Esophagus squamous epithelium (tissue), 5 donors: ENCODE measurements at regions not wholly inside any gene's neighbourhood (a gene's known extent, or its start where the extent isn't known, plus 50 kb on each side); places are given as distances from the start of the nearest gene placed in this dataset.

Experiments used
- DNase-seq: peaks from one replicate; lab custom pipeline; 2025; lab: John Stamatoyannopoulos, UW
- H3K27ac ChIP-seq, 4 donors: fragments of 200-600 bp; sonication (generic); one replicate each; pipeline ENCODE4 v1.5.1; 2016 to 2019; ENCODE audit warnings: mild to moderate bottlenecking in 1 of 4
- H3K27me3 ChIP-seq, 4 donors: fragments of 200-600 bp; sonication (generic); 1 replicate in 3 of 4; 2 replicates in 1 of 4; pipeline versions ENCODE4 v1.5.1 to v1.6.0; 2017 to 2021; ENCODE audit warnings: antibody characterized with exemption in 1 of 4
- H3K36me3 ChIP-seq, 3 donors: fragments of 200-600 bp; sonication (generic); one replicate each; pipeline ENCODE4 v1.5.1; 2016 to 2019
- H3K4me1 ChIP-seq, 3 donors: fragments of 200-600 bp; sonication (generic); one replicate each; pipeline ENCODE4 v1.5.1; 2017 to 2019
- H3K4me3 ChIP-seq, 4 donors: fragments of 200-600 bp; sonication (generic); 1 replicate in 3 of 4; 2 replicates in 1 of 4; pipeline ENCODE4 v1.5.1; 2016 to 2019; ENCODE audit warnings: mild to moderate bottlenecking in 2 of 4, moderate library complexity in 1 of 4
- H3K9me3 ChIP-seq, 3 donors: fragments of 200-600 bp; sonication (generic); one replicate each; pipeline ENCODE4 v1.5.1; 2016 to 2019
- POLR2A ChIP-seq, 4 donors: fragments of 450-650 bp; IDR thresholded peaks; one replicate each; pipeline ENCODE4 v1.6.1; 2017; ENCODE audit warnings: antibody characterized with exemption in 4 of 4, mild to moderate bottlenecking in 4 of 4, moderate library complexity in 3 of 4
- whole genome bisulfite sequencing, 2 donors: methylation state at CpG; one replicate each; pipeline ENCODE4 v1.1.5; 2018; 5-methylcytosine and 5-hydroxymethylcytosine counted together
- intact Hi-C: fragments of 100-400 bp; cut with DNase I; formaldehyde crosslinking; loops from one replicate; pipeline ENCODE4 v1.15.0; 2022
- TF ChIP-seq, protein P1 (sequence below), 6 experiments: fragments of 450-650 bp in 4 of 6; fragments of 200-600 bp in 2 of 6; sonication (generic) in 2 of 6; IDR thresholded peaks; one replicate each; pipeline ENCODE4 v1.5.1; 2016 to 2019; ENCODE audit warnings: antibody characterized with exemption in 6 of 6, mild to moderate bottlenecking in 4 of 6, moderate library complexity in 4 of 6
- donor health status: DM: yes; HTN: yes; CAD: no.

- Histone ChIP-seq H3K36me3 (no peaks in the 10 kb centered on the region), H3K27me3 (no peaks in the 10 kb centered on the region), H3K4me1 (peaks cover 0 to 20% (median 0%) of the 10 kb centered on the region in 3 donors), H3K27ac (no peak overlapping the region), H3K9me3 (peaks cover 0 to 9% (median 0%) of the 10 kb centered on the region in 3 donors), H3K4me3 (no peak overlapping the region)
- no peak for DNase-seq
- intact Hi-C loops: no loop called here
- TF ChIP-seq POLR2A (IDR thresholded peaks at IDR 0.05): no peak
- TF ChIP-seq, protein P1, sequence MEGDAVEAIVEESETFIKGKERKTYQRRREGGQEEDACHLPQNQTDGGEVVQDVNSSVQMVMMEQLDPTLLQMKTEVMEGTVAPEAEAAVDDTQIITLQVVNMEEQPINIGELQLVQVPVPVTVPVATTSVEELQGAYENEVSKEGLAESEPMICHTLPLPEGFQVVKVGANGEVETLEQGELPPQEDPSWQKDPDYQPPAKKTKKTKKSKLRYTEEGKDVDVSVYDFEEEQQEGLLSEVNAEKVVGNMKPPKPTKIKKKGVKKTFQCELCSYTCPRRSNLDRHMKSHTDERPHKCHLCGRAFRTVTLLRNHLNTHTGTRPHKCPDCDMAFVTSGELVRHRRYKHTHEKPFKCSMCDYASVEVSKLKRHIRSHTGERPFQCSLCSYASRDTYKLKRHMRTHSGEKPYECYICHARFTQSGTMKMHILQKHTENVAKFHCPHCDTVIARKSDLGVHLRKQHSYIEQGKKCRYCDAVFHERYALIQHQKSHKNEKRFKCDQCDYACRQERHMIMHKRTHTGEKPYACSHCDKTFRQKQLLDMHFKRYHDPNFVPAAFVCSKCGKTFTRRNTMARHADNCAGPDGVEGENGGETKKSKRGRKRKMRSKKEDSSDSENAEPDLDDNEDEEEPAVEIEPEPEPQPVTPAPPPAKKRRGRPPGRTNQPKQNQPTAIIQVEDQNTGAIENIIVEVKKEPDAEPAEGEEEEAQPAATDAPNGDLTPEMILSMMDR (IDR thresholded peaks at IDR 0.05): no peak
- WGBS, 2 donors: 38 to 60% methylated on average over 4 of the region's 4 CpGs
Observed at GRCh38 chr5:61916621-61917620, 389.1 kb upstream of the KIF2A start.

DNA sequence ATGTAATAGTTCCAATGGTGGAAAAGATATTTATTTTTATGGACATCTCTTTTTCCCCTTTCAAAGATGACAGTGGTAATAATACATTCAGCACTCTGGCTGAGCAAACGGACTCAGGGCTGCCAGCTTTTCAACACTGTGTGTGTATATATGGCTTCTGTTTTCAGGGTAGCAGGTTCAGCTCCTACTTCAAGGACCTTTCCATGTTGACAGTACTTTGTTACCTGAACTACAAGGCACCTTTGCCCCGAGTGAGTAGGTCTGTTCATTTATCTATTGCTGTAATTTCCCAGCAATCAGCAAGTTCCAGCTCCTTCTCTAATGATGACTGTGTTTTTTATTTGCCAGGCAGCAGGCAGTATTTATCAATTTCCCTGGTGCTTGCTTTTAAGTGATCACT lies 387.4 kb upstream of the KIF2A start:
- no peak overlapping the region for H3K27ac ChIP-seq
- peaks cover 0 to 20% (median 0%) of the 10 kb centered on the region in 3 donors for H3K4me1 ChIP-seq
- H3K9me3 ChIP-seq: no peaks in the 10 kb centered on the region
- WGBS, 2 donors: 51 to 54% methylated on average over 2 of the region's 2 CpGs
- no peaks in the 10 kb centered on the region for H3K36me3 ChIP-seq
- TF ChIP-seq, protein P1 (IDR thresholded peaks at IDR 0.05): no peak
- no peak for TF ChIP-seq POLR2A (IDR thresholded peaks at IDR 0.05)
- intact Hi-C loops: no loop called here
- peaks cover 0 to 5% (median 0%) of the 10 kb centered on the region in 4 donors for H3K27me3 ChIP-seq
- no peak for DNase-seq
- no peak overlapping the region for H3K4me3 ChIP-seq

- DNase-seq: no peak
- Histone ChIP-seq H3K27me3 (peaks cover 0 to 5% (median 0%) of the 10 kb centered on the region in 4 donors), H3K4me1 (peaks cover 0 to 20% (median 0%) of the 10 kb centered on the region in 3 donors), H3K4me3 (no peak overlapping the region), H3K27ac (no peak overlapping the region), H3K36me3 (no peaks in the 10 kb centered on the region), H3K9me3 (no peaks in the 10 kb centered on the region)
- WGBS, 2 donors: 40 to 42% methylated on average over 6 of the region's 6 CpGs
- TF ChIP-seq POLR2A (IDR thresholded peaks at IDR 0.05): no peak
- TF ChIP-seq, protein P1 (IDR thresholded peaks at IDR 0.05): no peak
- intact Hi-C loops: no loop called here
Observed at GRCh38 chr5:61919920-61920319, 386.1 kb upstream of the KIF2A start.

DNA sequence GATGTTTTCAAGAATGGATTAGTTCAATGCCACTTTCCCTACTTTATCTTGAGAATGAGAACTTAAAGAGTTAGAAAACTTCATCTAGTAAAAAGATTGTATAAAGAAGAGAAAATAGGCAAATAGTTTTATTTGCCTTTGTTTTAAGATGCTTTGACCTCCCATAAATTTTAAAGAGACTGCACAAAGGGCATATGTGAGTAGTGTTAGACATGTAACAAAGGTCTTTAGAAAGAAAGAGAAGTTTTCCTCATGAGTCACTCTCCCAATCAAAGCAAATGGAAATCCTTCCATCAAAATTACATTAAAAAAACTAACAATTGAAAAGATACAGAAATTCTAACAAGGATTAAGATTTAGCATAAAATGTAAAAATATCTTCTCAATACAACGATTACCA lies 381.8 kb upstream of the KIF2A start:
- Histone ChIP-seq H3K27me3 (peaks cover 0 to 5% (median 0%) of the 10 kb centered on the region in 4 donors), H3K4me3 (no peak overlapping the region), H3K36me3 (no peaks in the 10 kb centered on the region), H3K4me1 (peaks cover 0 to 9% (median 0%) of the 10 kb centered on the region in 3 donors), H3K27ac (no peak overlapping the region), H3K9me3 (no peaks in the 10 kb centered on the region)
- DNase-seq: no peak
- 44 to 47% methylated on average over 1 of the region's 1 CpG for WGBS, 2 donors
- TF ChIP-seq, protein P1 (IDR thresholded peaks at IDR 0.05): no peak
- TF ChIP-seq POLR2A (IDR thresholded peaks at IDR 0.05): no peak
- intact Hi-C loops: no loop called here

- Histone ChIP-seq H3K27ac (no peak overlapping the region), H3K4me3 (no peak overlapping the region), H3K9me3 (no peaks in the 10 kb centered on the region), H3K4me1 (no peaks in the 10 kb centered on the region), H3K27me3 (peaks cover 0 to 5% (median 0%) of the 10 kb centered on the region in 4 donors), H3K36me3 (no peaks in the 10 kb centered on the region)
- intact Hi-C loops: no loop called here
- no peak for DNase-seq
- TF ChIP-seq, protein P1 (IDR thresholded peaks at IDR 0.05): no peak
- no peak for TF ChIP-seq POLR2A (IDR thresholded peaks at IDR 0.05)
Observed at GRCh38 chr5:61926911-61927310, 379.1 kb upstream of the KIF2A start.
